Stimulated activated CD4-positive, alpha-beta T cell treated with anti-CD3 and anti-CD28 coated beads, Interleukin-15, amount 100 ng/mL, for 24 hours (primary cell): ENCODE measurements at regions not wholly inside any gene's neighbourhood (a gene's known extent, or its start where the extent isn't known, plus 50 kb on each side); places are given as distances from the start of the nearest gene placed in this dataset.

Experiments
- DNase-seq: peaks from one replicate; pipeline ENCODE4 v3.0.0-alpha.2; 2020

- no peak for DNase-seq
Measured at GRCh38 chr2:120554625-120555032, 181.0 kb upstream of the GLI2 start.

GRCh38 chr2:120555092-120555491 lies 180.6 kb upstream of the GLI2 start:
- no peak for DNase-seq

GRCh38 chr2:120556911-120557310 lies 178.8 kb upstream of the GLI2 start:
- no peak for DNase-seq

- no peak for DNase-seq
Measured at GRCh38 chr2:120558847-120559246, 176.8 kb upstream of the GLI2 start.

- no peak for DNase-seq
Measured at GRCh38 chr2:120559401-120559800, 176.3 kb upstream of the GLI2 start.

- no peak for DNase-seq
Measured at GRCh38 chr2:120560330-120560729, 175.3 kb upstream of the GLI2 start.

GRCh38 chr2:120561379-120562035 lies 174.2 kb upstream of the GLI2 start:
- DNase-seq, result no peak

- DNase-seq, result no peak
Measured at GRCh38 chr2:120562218-120563005, 173.3 kb upstream of the GLI2 start.

GRCh38 chr2:120563616-120564015 lies 172.1 kb upstream of the GLI2 start:
- no peak for DNase-seq

- DNase-seq, result no peak
Measured at GRCh38 chr2:120564213-120565094, 171.2 kb upstream of the GLI2 start.

GRCh38 chr2:120565095-120565460 lies 170.6 kb upstream of the GLI2 start:
- DNase-seq, result no peak

GRCh38 chr2:120565929-120566328 lies 169.7 kb upstream of the GLI2 start:
- no peak for DNase-seq

GRCh38 chr2:120566331-120567035 lies 169.2 kb upstream of the GLI2 start:
- DNase-seq, result no peak

GRCh38 chr2:120567128-120567527 lies 168.5 kb upstream of the GLI2 start:
- DNase-seq, result no peak

- DNase-seq, result no peak
Measured at GRCh38 chr2:120568089-120568974, 167.3 kb upstream of the GLI2 start.

GRCh38 chr2:120568975-120569268 lies 166.7 kb upstream of the GLI2 start:
- DNase-seq, result no peak

- DNase-seq, result no peak
Measured at GRCh38 chr2:120570001-120570400, 165.7 kb upstream of the GLI2 start.

GRCh38 chr2:120570546-120570945 lies 165.1 kb upstream of the GLI2 start:
- DNase-seq, result no peak

GRCh38 chr2:120571015-120571728 lies 164.5 kb upstream of the GLI2 start:
- no peak for DNase-seq

GRCh38 chr2:120572226-120572625 lies 163.4 kb upstream of the GLI2 start:
- no peak for DNase-seq

- no peak for DNase-seq
Measured at GRCh38 chr2:120574620-120575019, 161.0 kb upstream of the GLI2 start.
